Trophoblast cell (in vitro differentiated cells and primary cell): ENCODE measurements at regions not wholly inside any gene's neighbourhood (a gene's known extent, or its start where the extent isn't known, plus 50 kb on each side); places are given as distances from the start of the nearest gene placed in this dataset.

Experiments used
- DNase-seq, 2 donors: peaks; one replicate each; pipeline ENCODE4 v3.0.0-alpha.2; 2016
- H2AFZ ChIP-seq: 2 replicates; pipeline ENCODE4 v1.6.1; 2013; ENCODE audit warnings: low read length, moderate library complexity, mild to moderate bottlenecking; ENCODE audit not compliant: insufficient read depth, poor library complexity
- H2AK5ac ChIP-seq: 2 replicates; pipeline ENCODE4 v1.6.1; 2013; ENCODE audit warnings: mild to moderate bottlenecking, low read length
- H2BK120ac ChIP-seq: 2 replicates; pipeline ENCODE4 v1.6.1; 2013; ENCODE audit warnings: low read length, mild to moderate bottlenecking, moderate library complexity; ENCODE audit not compliant: insufficient read depth, poor library complexity
- H2BK12ac ChIP-seq: 2 replicates; pipeline ENCODE4 v1.6.1; 2013; ENCODE audit warnings: mild to moderate bottlenecking, low read length, moderate library complexity
- H2BK5ac ChIP-seq: 2 replicates; pipeline ENCODE4 v1.6.1; 2013; ENCODE audit warnings: low read length, low read depth, moderate library complexity, mild to moderate bottlenecking; ENCODE audit not compliant: poor library complexity
- H3K14ac ChIP-seq: 2 replicates; pipeline ENCODE4 v1.6.1; 2013; ENCODE audit warnings: mild to moderate bottlenecking, low read length
- H3K18ac ChIP-seq: 2 replicates; pipeline ENCODE4 v1.6.1; 2013; ENCODE audit warnings: mild to moderate bottlenecking, low read length
- H3K23ac ChIP-seq: 2 replicates; pipeline ENCODE4 v1.6.1; 2013; ENCODE audit warnings: low read length
- H3K27ac ChIP-seq: 2 replicates; pipeline ENCODE4 v1.5.1; 2013; ENCODE audit warnings: low read depth, mild to moderate bottlenecking, inconsistent platforms, low read length, moderate library complexity
- H3K27me3 ChIP-seq: 2 replicates; pipeline ENCODE4 v1.6.1; 2013; ENCODE audit warnings: inconsistent platforms, mild to moderate bottlenecking, low read length, moderate library complexity; ENCODE audit not compliant: insufficient read depth
- H3K36me3 ChIP-seq, 2 experiments: 1 replicate in 1 of 2; 2 replicates in 1 of 2; pipeline ENCODE4 v1.6.1; 2013; ENCODE audit warnings: low read length in 2 of 2, mild to moderate bottlenecking in 2 of 2, moderate library complexity in 1 of 2; ENCODE audit not compliant: insufficient read depth in 2 of 2, control insufficient read depth in 1 of 2
- H3K4ac ChIP-seq: 2 replicates; pipeline ENCODE4 v1.6.1; 2013; ENCODE audit warnings: low read depth, mild to moderate bottlenecking, low read length, moderate library complexity
- H3K4me1 ChIP-seq, 2 experiments: 1 replicate in 1 of 2; 2 replicates in 1 of 2; pipeline ENCODE4 v1.6.1; 2013; ENCODE audit warnings: low read length in 2 of 2, mild to moderate bottlenecking in 2 of 2, moderate library complexity in 1 of 2; ENCODE audit not compliant: insufficient read depth in 2 of 2, control insufficient read depth in 1 of 2
- H3K4me2 ChIP-seq: 2 replicates; pipeline ENCODE4 v1.6.1; 2013; ENCODE audit warnings: inconsistent platforms, mild to moderate bottlenecking, low read length, moderate library complexity
- H3K4me3 ChIP-seq: 2 replicates; pipeline ENCODE4 v1.5.1; 2013; ENCODE audit warnings: mild to moderate bottlenecking, low read depth, low read length, inconsistent platforms
- H3K79me1 ChIP-seq: one replicate; pipeline ENCODE4 v1.6.1; 2013; ENCODE audit warnings: low read length
- H3K79me2 ChIP-seq: 2 replicates; pipeline ENCODE4 v1.6.1; 2013; ENCODE audit warnings: low read length, mild to moderate bottlenecking; ENCODE audit not compliant: control insufficient read depth, insufficient read depth, poor library complexity
- H3K9ac ChIP-seq: 2 replicates; pipeline ENCODE4 v1.6.1; 2013; ENCODE audit warnings: mild to moderate bottlenecking, low read length
- H3K9me3 ChIP-seq: 2 replicates; pipeline ENCODE4 v1.6.1; 2013; ENCODE audit warnings: low read depth, mild to moderate bottlenecking, control low read depth, inconsistent platforms, low read length; ENCODE audit not compliant: insufficient read depth
- H4K12ac ChIP-seq: 2 replicates; pipeline ENCODE4 v1.6.1; 2013; ENCODE audit warnings: low read depth, mild to moderate bottlenecking, low read length, moderate library complexity
- H4K8ac ChIP-seq: 2 replicates; pipeline ENCODE4 v1.6.1; 2013; ENCODE audit warnings: low read depth, mild to moderate bottlenecking, low read length, moderate library complexity
- H4K91ac ChIP-seq: one replicate; pipeline ENCODE4 v1.6.1; 2013; ENCODE audit warnings: low read depth, mild to moderate bottlenecking, low read length, moderate library complexity
- WGBS: extraction: QIAGEN DNeasy Blood & Tissue Kit; methylation state at CpG from one replicate; pipeline ENCODE4 v1.1.7; 2013; ENCODE audit warnings: missing lambda C conversion rate; ENCODE audit not compliant: insufficient read length, insufficient coverage; ENCODE audit errors: extremely low coverage; 5-methylcytosine and 5-hydroxymethylcytosine counted together

- no peak overlapping the region for H3K27ac ChIP-seq
- H4K12ac ChIP-seq = no peak overlapping the region
- no peak overlapping the region for H3K4ac ChIP-seq
- H3K4me1 ChIP-seq = no peaks in the 10 kb centered on the region
- no peak overlapping the region for H4K8ac ChIP-seq
- H3K79me1 ChIP-seq = no peaks in the 10 kb centered on the region
- no peak overlapping the region for H3K14ac ChIP-seq
- no peak overlapping the region for H3K18ac ChIP-seq
- no peak overlapping the region for H3K4me3 ChIP-seq
- no peak overlapping the region for H3K23ac ChIP-seq
- H2BK120ac ChIP-seq = no peak overlapping the region
- H2BK5ac ChIP-seq = no peak overlapping the region
- WGBS = no CpG with 5 or more reads among the region's 7 CpGs
- H3K27me3 ChIP-seq = no peaks in the 10 kb centered on the region
- no peak for DNase-seq
- no peaks in the 10 kb centered on the region for H3K36me3 ChIP-seq
- no peak overlapping the region for H2AFZ ChIP-seq
- H3K79me2 ChIP-seq = no peaks in the 10 kb centered on the region
- H3K4me2 ChIP-seq = no peak overlapping the region
- no peak overlapping the region for H3K9ac ChIP-seq
- H3K9me3 ChIP-seq = no peaks in the 10 kb centered on the region
- no peak overlapping the region for H2BK12ac ChIP-seq
- H2AK5ac ChIP-seq = no peak overlapping the region
- H4K91ac ChIP-seq = no peak overlapping the region
These were observed 177.0 kb downstream of the REEP3 start for GRCh38 chr10:63697956-63698786.

- Histone ChIP-seq H3K14ac (no peak overlapping the region), H3K27me3 (no peaks in the 10 kb centered on the region), H4K91ac (no peak overlapping the region), H2AK5ac (no peak overlapping the region), H3K18ac (no peak overlapping the region), H3K9ac (no peak overlapping the region), H3K36me3 (no peaks in the 10 kb centered on the region), H3K4ac (no peak overlapping the region), H3K9me3 (peaks cover under 1% of the 10 kb centered on the region), H2BK120ac (no peak overlapping the region), H4K12ac (no peak overlapping the region), H2AFZ (no peak overlapping the region), H3K4me3 (no peak overlapping the region), H3K23ac (no peak overlapping the region), H4K8ac (no peak overlapping the region), H3K4me1 (no peaks in the 10 kb centered on the region), H2BK12ac (no peak overlapping the region), H3K27ac (no peak overlapping the region), H2BK5ac (no peak overlapping the region), H3K79me1 (no peaks in the 10 kb centered on the region), H3K79me2 (no peaks in the 10 kb centered on the region), H3K4me2 (no peak overlapping the region)
- DNase-seq = no peak
- no CpG with 5 or more reads among the region's 2 CpGs for WGBS
These were observed 177.6 kb downstream of the REEP3 start for GRCh38 chr10:63698787-63699150.

GRCh38 chr10:63699785-63700613 lies 178.8 kb downstream of the REEP3 start:
- Histone ChIP-seq H3K79me1 (no peaks in the 10 kb centered on the region), H3K14ac (no peak overlapping the region), H2BK120ac (no peak overlapping the region), H3K4me1 (no peaks in the 10 kb centered on the region), H3K36me3 (no peaks in the 10 kb centered on the region), H3K27me3 (no peaks in the 10 kb centered on the region), H3K18ac (no peak overlapping the region), H3K4me2 (no peak overlapping the region), H2BK5ac (no peak overlapping the region), H3K23ac (no peak overlapping the region), H3K27ac (no peak overlapping the region), H3K9me3 (peaks cover 3% of the 10 kb centered on the region), H3K4ac (no peak overlapping the region), H2AK5ac (no peak overlapping the region), H3K79me2 (no peaks in the 10 kb centered on the region), H4K91ac (no peak overlapping the region), H2AFZ (no peak overlapping the region), H4K8ac (no peak overlapping the region), H2BK12ac (no peak overlapping the region), H4K12ac (no peak overlapping the region), H3K4me3 (no peak overlapping the region), H3K9ac (no peak overlapping the region)
- DNase-seq = peak; percentile 52 to 77
- WGBS = no CpG with 5 or more reads among the region's 5 CpGs

- no peaks in the 10 kb centered on the region for H3K79me1 ChIP-seq
- H3K23ac ChIP-seq = no peak overlapping the region
- no peak overlapping the region for H3K4ac ChIP-seq
- no peak overlapping the region for H4K91ac ChIP-seq
- H4K8ac ChIP-seq = no peak overlapping the region
- peak in 1 of 2 donors; percentile 18 for DNase-seq
- no peak overlapping the region for H2AK5ac ChIP-seq
- H2BK120ac ChIP-seq = no peak overlapping the region
- H3K4me3 ChIP-seq = no peak overlapping the region
- H3K36me3 ChIP-seq = no peaks in the 10 kb centered on the region
- H4K12ac ChIP-seq = no peak overlapping the region
- no peak overlapping the region for H2BK12ac ChIP-seq
- WGBS = no CpG with 5 or more reads among the region's 1 CpG
- no peak overlapping the region for H3K9ac ChIP-seq
- H3K14ac ChIP-seq = no peak overlapping the region
- H3K27me3 ChIP-seq = no peaks in the 10 kb centered on the region
- no peak overlapping the region for H3K18ac ChIP-seq
- no peak overlapping the region for H2BK5ac ChIP-seq
- peaks cover 3% of the 10 kb centered on the region for H3K9me3 ChIP-seq
- H3K79me2 ChIP-seq = no peaks in the 10 kb centered on the region
- H3K27ac ChIP-seq = no peak overlapping the region
- H3K4me1 ChIP-seq = no peaks in the 10 kb centered on the region
- no peak overlapping the region for H2AFZ ChIP-seq
- H3K4me2 ChIP-seq = no peak overlapping the region
These were observed 179.5 kb downstream of the REEP3 start for GRCh38 chr10:63700631-63701156.
